Panc1 (cell line): ENCODE measurements at regions not wholly inside any gene's neighbourhood (a gene's known extent, or its start where the extent isn't known, plus 50 kb on each side); places are given as distances from the start of the nearest gene placed in this dataset.

Experiments used
- POLR2AphosphoS5 ChIP-seq: IDR thresholded peaks from 2 replicates; pipeline ENCODE4 v1.6.1; 2012; ENCODE audit warnings: mild to moderate bottlenecking, low read depth, low read length, moderate library complexity
- SIN3A ChIP-seq: IDR thresholded peaks from 2 replicates; pipeline ENCODE4 v1.6.1; 2012; ENCODE audit warnings: low read depth, mild to moderate bottlenecking, low read length, moderate library complexity, borderline replicate concordance; ENCODE audit not compliant: insufficient read depth
- TCF7L2 ChIP-seq: IDR thresholded peaks from 2 replicates; pipeline ENCODE4 v1.6.1; 2011; ENCODE audit warnings: mild to moderate bottlenecking, low read depth, low read length, inconsistent platforms
- TF ChIP-seq, protein P1 (sequence below): fragments of 450-650 bp; IDR thresholded peaks from 2 replicates; pipeline ENCODE4 v1.5.1; 2017; ENCODE audit warnings: mild to moderate bottlenecking
- TF ChIP-seq, protein P2 (sequence below), 2 experiments: IDR thresholded peaks; 2 replicates each; pipeline ENCODE4 v1.6.1; 2011 to 2012; ENCODE audit warnings: low read depth in 2 of 2, control low read depth in 1 of 2, low read length in 1 of 2, mild to moderate bottlenecking in 1 of 2, moderate library complexity in 1 of 2; ENCODE audit not compliant: insufficient read depth in 1 of 2

DNA sequence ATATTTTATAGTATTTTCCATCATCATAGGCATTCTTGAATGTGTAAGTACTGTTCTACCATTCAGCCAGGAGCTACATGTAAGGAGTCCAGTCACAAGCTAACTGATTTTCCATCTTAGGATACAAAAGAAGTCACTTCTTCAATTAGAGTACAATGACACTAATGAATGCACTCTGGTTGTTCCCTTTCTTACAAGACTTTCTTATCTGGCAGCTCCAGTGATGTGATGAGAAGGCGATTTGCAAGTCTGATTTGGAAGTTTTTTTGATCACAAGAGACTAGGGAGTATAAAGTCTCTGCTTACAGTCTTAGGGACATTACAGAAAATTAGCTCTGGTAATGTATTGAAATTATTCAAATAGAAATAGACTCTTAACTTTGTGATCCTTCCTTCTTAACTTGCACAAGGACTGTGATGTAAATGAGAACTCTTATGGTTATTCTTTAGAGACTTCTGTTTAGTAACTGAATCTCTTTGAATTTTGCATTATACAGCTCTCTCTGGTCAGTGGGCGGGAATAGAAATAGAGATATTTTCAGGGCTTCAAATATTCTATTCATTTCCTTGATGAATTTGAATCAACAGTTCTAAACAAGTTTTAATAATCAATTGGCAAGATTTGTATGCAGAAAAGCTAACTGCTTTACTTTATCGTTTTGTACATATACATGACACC lies 130.4 kb upstream of the CDH6 start:
- TF ChIP-seq POLR2AphosphoS5 = no peak
- TF ChIP-seq, protein P1, sequence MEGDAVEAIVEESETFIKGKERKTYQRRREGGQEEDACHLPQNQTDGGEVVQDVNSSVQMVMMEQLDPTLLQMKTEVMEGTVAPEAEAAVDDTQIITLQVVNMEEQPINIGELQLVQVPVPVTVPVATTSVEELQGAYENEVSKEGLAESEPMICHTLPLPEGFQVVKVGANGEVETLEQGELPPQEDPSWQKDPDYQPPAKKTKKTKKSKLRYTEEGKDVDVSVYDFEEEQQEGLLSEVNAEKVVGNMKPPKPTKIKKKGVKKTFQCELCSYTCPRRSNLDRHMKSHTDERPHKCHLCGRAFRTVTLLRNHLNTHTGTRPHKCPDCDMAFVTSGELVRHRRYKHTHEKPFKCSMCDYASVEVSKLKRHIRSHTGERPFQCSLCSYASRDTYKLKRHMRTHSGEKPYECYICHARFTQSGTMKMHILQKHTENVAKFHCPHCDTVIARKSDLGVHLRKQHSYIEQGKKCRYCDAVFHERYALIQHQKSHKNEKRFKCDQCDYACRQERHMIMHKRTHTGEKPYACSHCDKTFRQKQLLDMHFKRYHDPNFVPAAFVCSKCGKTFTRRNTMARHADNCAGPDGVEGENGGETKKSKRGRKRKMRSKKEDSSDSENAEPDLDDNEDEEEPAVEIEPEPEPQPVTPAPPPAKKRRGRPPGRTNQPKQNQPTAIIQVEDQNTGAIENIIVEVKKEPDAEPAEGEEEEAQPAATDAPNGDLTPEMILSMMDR = no peak
- TF ChIP-seq, protein P2, sequence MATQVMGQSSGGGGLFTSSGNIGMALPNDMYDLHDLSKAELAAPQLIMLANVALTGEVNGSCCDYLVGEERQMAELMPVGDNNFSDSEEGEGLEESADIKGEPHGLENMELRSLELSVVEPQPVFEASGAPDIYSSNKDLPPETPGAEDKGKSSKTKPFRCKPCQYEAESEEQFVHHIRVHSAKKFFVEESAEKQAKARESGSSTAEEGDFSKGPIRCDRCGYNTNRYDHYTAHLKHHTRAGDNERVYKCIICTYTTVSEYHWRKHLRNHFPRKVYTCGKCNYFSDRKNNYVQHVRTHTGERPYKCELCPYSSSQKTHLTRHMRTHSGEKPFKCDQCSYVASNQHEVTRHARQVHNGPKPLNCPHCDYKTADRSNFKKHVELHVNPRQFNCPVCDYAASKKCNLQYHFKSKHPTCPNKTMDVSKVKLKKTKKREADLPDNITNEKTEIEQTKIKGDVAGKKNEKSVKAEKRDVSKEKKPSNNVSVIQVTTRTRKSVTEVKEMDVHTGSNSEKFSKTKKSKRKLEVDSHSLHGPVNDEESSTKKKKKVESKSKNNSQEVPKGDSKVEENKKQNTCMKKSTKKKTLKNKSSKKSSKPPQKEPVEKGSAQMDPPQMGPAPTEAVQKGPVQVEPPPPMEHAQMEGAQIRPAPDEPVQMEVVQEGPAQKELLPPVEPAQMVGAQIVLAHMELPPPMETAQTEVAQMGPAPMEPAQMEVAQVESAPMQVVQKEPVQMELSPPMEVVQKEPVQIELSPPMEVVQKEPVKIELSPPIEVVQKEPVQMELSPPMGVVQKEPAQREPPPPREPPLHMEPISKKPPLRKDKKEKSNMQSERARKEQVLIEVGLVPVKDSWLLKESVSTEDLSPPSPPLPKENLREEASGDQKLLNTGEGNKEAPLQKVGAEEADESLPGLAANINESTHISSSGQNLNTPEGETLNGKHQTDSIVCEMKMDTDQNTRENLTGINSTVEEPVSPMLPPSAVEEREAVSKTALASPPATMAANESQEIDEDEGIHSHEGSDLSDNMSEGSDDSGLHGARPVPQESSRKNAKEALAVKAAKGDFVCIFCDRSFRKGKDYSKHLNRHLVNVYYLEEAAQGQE (IDR thresholded peaks at IDR 0.05; ENCODE audit: insufficient read depth in 1 of 2, low read depth in 2 of 2, low read length in 1 of 2) = no peak
- TF ChIP-seq SIN3A = no peak
- TF ChIP-seq TCF7L2 = no peak
